H1 (cell line): ENCODE measurements at regions not wholly inside any gene's neighbourhood (a gene's known extent, or its start where the extent isn't known, plus 50 kb on each side); places are given as distances from the start of the nearest gene placed in this dataset.

Experiments
- CTCF ChIA-PET: fragments of 300-600 bp; sonication (Branson Sonifier 250); formaldehyde crosslinking; loops from one replicate; lab custom pipeline; 2021; ENCODE audit not compliant: partially characterized antibody; lab: Charles Lee
- POLR2A ChIA-PET: fragments of 300-600 bp; sonication (Branson Sonifier 250); formaldehyde crosslinking; loops from one replicate; lab custom pipeline; 2021; ENCODE audit warnings: inconsistent platforms; ENCODE audit not compliant: partially characterized antibody; lab: Charles Lee
- DNase-seq, 2 experiments: peaks; one replicate each; pipeline versions ENCODE4 v3.0.0 to v3.0.0-alpha.2; 2010 to 2022; ENCODE audit warnings: low spot score in 2 of 2, low read depth in 1 of 2, mixed read lengths in 1 of 2
- FAIRE-seq: peaks from 2 replicates; lab custom pipeline; 2011; peaks lifted over from hg19 to GRCh38; lab: Jason Lieb, UNC
- H2AFZ ChIP-seq: 2 replicates; pipeline ENCODE4 v1.8.1; 2012; ENCODE audit warnings: low read length, inconsistent platforms
- H2AK5ac ChIP-seq: 2 replicates; pipeline ENCODE4 v1.6.1; 2013; ENCODE audit warnings: low read depth, low read length
- H2BK120ac ChIP-seq: replicated peaks from 2 replicates; pipeline ENCODE3; 2013; ENCODE audit warnings: low read depth, low read length, inconsistent platforms
- H2BK12ac ChIP-seq: 2 replicates; pipeline ENCODE4 v1.6.1; 2013; ENCODE audit warnings: low read depth, low read length
- H2BK15ac ChIP-seq: 2 replicates; pipeline ENCODE4 v1.6.1; 2013; ENCODE audit warnings: low read length
- H2BK20ac ChIP-seq: 2 replicates; pipeline ENCODE4 v1.6.1; 2013; ENCODE audit warnings: low read length
- H2BK5ac ChIP-seq: 2 replicates; pipeline ENCODE4 v1.6.1; 2013; ENCODE audit warnings: low read depth, low read length
- H3K14ac ChIP-seq: 2 replicates; pipeline ENCODE4 v1.6.1; 2013; ENCODE audit warnings: inconsistent platforms; ENCODE audit not compliant: insufficient read length
- H3K18ac ChIP-seq: 2 replicates; pipeline ENCODE4 v1.6.1; 2013; ENCODE audit warnings: low read length; ENCODE audit errors: extremely low read depth
- H3K23ac ChIP-seq: 2 replicates; pipeline ENCODE4 v1.6.1; 2013; ENCODE audit warnings: inconsistent platforms; ENCODE audit not compliant: insufficient read length
- H3K23me2 ChIP-seq: 2 replicates; pipeline ENCODE4 v1.6.1; 2013; ENCODE audit warnings: low read depth, low read length
- H3K27ac ChIP-seq: 2 replicates; pipeline ENCODE4 v1.6.1; 2011; ENCODE audit warnings: low read depth, low read length, inconsistent platforms
- H3K27me3 ChIP-seq, 4 experiments: replicated peaks in 1 of 4; 1 replicate in 1 of 4; 2 replicates in 3 of 4; pipeline versions ENCODE4 v1.6.1 to v1.8.1; 2011 to 2013; ENCODE audit warnings: low read length in 3 of 4, mild to moderate bottlenecking in 3 of 4, inconsistent platforms in 2 of 4, mixed read lengths in 2 of 4, moderate library complexity in 1 of 4; ENCODE audit not compliant: control insufficient read depth in 3 of 4, insufficient read depth in 3 of 4; ENCODE audit errors: extremely low read depth in 1 of 4
- H3K36me3 ChIP-seq, 4 experiments: 2 replicates each; pipeline versions ENCODE4 v1.6.1 to v1.8.1; 2011 to 2013; ENCODE audit warnings: mild to moderate bottlenecking in 4 of 4, low read length in 3 of 4, moderate library complexity in 2 of 4, control low read depth in 1 of 4, inconsistent platforms in 1 of 4; ENCODE audit not compliant: insufficient read depth in 4 of 4, control insufficient read depth in 2 of 4
- H3K4ac ChIP-seq: replicated peaks from 2 replicates; pipeline ENCODE3; 2013; ENCODE audit warnings: low read length, low read depth, mixed read lengths, inconsistent platforms; ENCODE audit not compliant: insufficient read length
- H3K4me1 ChIP-seq, 4 experiments: replicated peaks in 1 of 4; 1 replicate in 1 of 4; 2 replicates in 3 of 4; pipeline versions ENCODE4 v1.6.1 to v1.8.1; 2011 to 2013; ENCODE audit warnings: low read length in 3 of 4, inconsistent platforms in 2 of 4, mixed read lengths in 1 of 4; ENCODE audit not compliant: insufficient read depth in 4 of 4, control insufficient read depth in 3 of 4
- H3K4me2 ChIP-seq, 2 experiments: 2 replicates each; pipeline versions ENCODE4 v1.6.1 to v1.8.1; 2011 to 2013; ENCODE audit warnings: low read depth in 2 of 2, low read length in 2 of 2, control low read depth in 1 of 2, inconsistent platforms in 1 of 2, mild to moderate bottlenecking in 1 of 2; ENCODE audit not compliant: insufficient read depth in 1 of 2
- H3K4me3 ChIP-seq, 4 experiments: fragments of 200-600, 300-600 bp in 1 of 4; sonication (generic), shearing (Covaris generic), sonication (Bioruptor Twin) in 1 of 4; 2 replicates each; pipeline versions ENCODE4 v1.5.1 to v1.8.1; 2011 to 2016; ENCODE audit warnings: low read length in 4 of 4, low read depth in 3 of 4, control low read depth in 2 of 4, inconsistent platforms in 2 of 4, mild to moderate bottlenecking in 2 of 4, mixed read lengths in 1 of 4, moderate library complexity in 1 of 4; ENCODE audit not compliant: insufficient read depth in 2 of 4; ENCODE audit errors: extremely low read depth in 1 of 4
- H3K56ac ChIP-seq: replicated peaks from 2 replicates; pipeline ENCODE3; 2013; ENCODE audit warnings: low read depth, mild to moderate bottlenecking, mixed read lengths, low read length, inconsistent platforms; ENCODE audit not compliant: insufficient read length
- H3K79me1 ChIP-seq: 2 replicates; pipeline ENCODE4 v1.6.1; 2013; ENCODE audit warnings: low read depth, low read length, control low read depth
- H3K79me2 ChIP-seq, 2 experiments: 2 replicates each; pipeline versions ENCODE4 v1.6.1 to v1.8.1; 2012 to 2013; ENCODE audit warnings: low read length in 2 of 2, mild to moderate bottlenecking in 2 of 2, inconsistent platforms in 1 of 2; ENCODE audit not compliant: insufficient read depth in 2 of 2, control insufficient read depth in 1 of 2
- H3K9ac ChIP-seq, 4 experiments: replicated peaks in 1 of 4; 1 replicate in 1 of 4; 2 replicates in 3 of 4; pipeline versions ENCODE4 v1.6.1 to v1.8.1; 2011 to 2013; ENCODE audit warnings: low read depth in 3 of 4, low read length in 3 of 4, control low read depth in 2 of 4, mild to moderate bottlenecking in 2 of 4, moderate library complexity in 2 of 4, inconsistent platforms in 1 of 4; ENCODE audit errors: extremely low read depth in 1 of 4
- H3K9me3 ChIP-seq, 2 experiments: 2 replicates each; pipeline versions ENCODE4 v1.6.1 to v1.8.1; 2012 to 2013; ENCODE audit warnings: mild to moderate bottlenecking in 2 of 2, moderate library complexity in 2 of 2, control low read depth in 1 of 2, inconsistent platforms in 1 of 2, low read depth in 1 of 2, low read length in 1 of 2, mixed read lengths in 1 of 2; ENCODE audit not compliant: insufficient read depth in 2 of 2
- H4K20me1 ChIP-seq, 2 experiments: replicated peaks in 1 of 2; 2 replicates each; pipeline versions ENCODE3 to v1.8.1; 2011 to 2013; ENCODE audit warnings: inconsistent platforms in 2 of 2, low read length in 2 of 2, mild to moderate bottlenecking in 1 of 2; ENCODE audit not compliant: insufficient read depth in 2 of 2, control insufficient read depth in 1 of 2
- H4K5ac ChIP-seq: 2 replicates; pipeline ENCODE4 v1.6.1; 2013; ENCODE audit warnings: low read length, low read depth, mixed read lengths, inconsistent platforms; ENCODE audit not compliant: insufficient read length
- H4K8ac ChIP-seq: 2 replicates; pipeline ENCODE4 v1.8.0; 2013; ENCODE audit warnings: mild to moderate bottlenecking, moderate library complexity, low read length, inconsistent platforms; ENCODE audit not compliant: insufficient read depth; ENCODE audit errors: extremely low read depth
- H4K91ac ChIP-seq: replicated peaks from 2 replicates; pipeline ENCODE3; 2013; ENCODE audit warnings: low read length, mixed read lengths, inconsistent platforms; ENCODE audit not compliant: insufficient read length
- BACH1 ChIP-seq: IDR thresholded peaks from 2 replicates; pipeline ENCODE4 v1.6.1; 2012; ENCODE audit warnings: low read length, improper control_type of control experiment
- CHD2 ChIP-seq: IDR thresholded peaks from 2 replicates; pipeline ENCODE4 v1.6.1; 2012; ENCODE audit warnings: low read length, improper control_type of control experiment
- EGR1 ChIP-seq: IDR thresholded peaks from 2 replicates; pipeline ENCODE4 v1.6.1; 2011; ENCODE audit warnings: low read depth, low read length, borderline replicate concordance
- EZH2 ChIP-seq: fragments of 200-600 bp; sonication (generic); IDR thresholded peaks from 2 replicates; pipeline ENCODE4 v1.7.1; 2012; ENCODE audit warnings: low read depth, mild to moderate bottlenecking, moderate library complexity, low read length, inconsistent platforms; ENCODE audit not compliant: severe bottlenecking
- GTF2F1 ChIP-seq: IDR thresholded peaks from 2 replicates; pipeline ENCODE4 v1.6.1; 2012; ENCODE audit warnings: low read depth, low read length, improper control_type of control experiment, borderline replicate concordance
- JUN ChIP-seq: IDR thresholded peaks from 2 replicates; pipeline ENCODE4 v1.6.1; 2011; ENCODE audit warnings: low read depth, mild to moderate bottlenecking, improper control_type of control experiment, low read length
- KDM5A ChIP-seq: fragments of 200-600 bp; IDR thresholded peaks from 2 replicates; pipeline ENCODE4 v1.7.1; 2012; ENCODE audit warnings: mild to moderate bottlenecking, low read length, inconsistent platforms, mixed read lengths
- NANOG ChIP-seq: IDR thresholded peaks from 2 replicates; pipeline ENCODE4 v1.6.1; 2011; ENCODE audit warnings: low read length, low read depth, mild to moderate bottlenecking, inconsistent platforms; ENCODE audit not compliant: insufficient read depth, poor library complexity, severe bottlenecking
- PHF8 ChIP-seq: fragments of 200-600 bp; sonication (generic); conservative IDR thresholded peaks from 2 replicates; pipeline ENCODE4 v1.7.1; 2012; ENCODE audit warnings: low read depth, mild to moderate bottlenecking, inconsistent platforms, low read length, moderate library complexity
- RNF2 ChIP-seq: fragments of 200-900, 300-1000 bp; sonication (generic); IDR thresholded peaks from 2 replicates; pipeline ENCODE4 v1.7.1; 2016; ENCODE audit warnings: borderline replicate concordance, low read depth, mild to moderate bottlenecking, antibody characterized with exemption, low read length; ENCODE audit not compliant: poor library complexity, severe bottlenecking; ENCODE audit errors: missing control alignments
- SAP30 ChIP-seq: fragments of 300-600 bp; sonication (generic); IDR thresholded peaks from 2 replicates; pipeline ENCODE4 v1.7.1; 2012; ENCODE audit warnings: low read length, moderate library complexity, mild to moderate bottlenecking, inconsistent platforms; ENCODE audit not compliant: insufficient read depth, insufficient replicate concordance
- SP4 ChIP-seq: IDR thresholded peaks from 2 replicates; pipeline ENCODE4 v1.6.1; 2012; ENCODE audit warnings: low read length, inconsistent platforms
- TCF12 ChIP-seq: IDR thresholded peaks from 2 replicates; pipeline ENCODE4 v1.6.1; 2011; ENCODE audit warnings: low read depth, mild to moderate bottlenecking, low read length
- USF2 ChIP-seq: IDR thresholded peaks from 2 replicates; pipeline ENCODE4 v1.6.1; 2011; ENCODE audit warnings: low read length, improper control_type of control experiment
- WGBS, 2 experiments: shearing (Covaris generic) in 1 of 2; methylation state at CpG; one replicate each; pipeline versions ENCODE4 v1.1.6 to v1.1.7; 2013 to 2015; ENCODE audit warnings: low lambda C conversion rate in 2 of 2, mixed read lengths in 2 of 2, inconsistent platforms in 1 of 2, low coverage in 1 of 2, missing lambda C conversion rate in 1 of 2; ENCODE audit not compliant: insufficient replicate concordance in 2 of 2, insufficient coverage in 1 of 2, insufficient read length in 1 of 2; ENCODE audit errors: extremely low coverage in 1 of 2, missing lambda C conversion rate in 1 of 2; 5-methylcytosine and 5-hydroxymethylcytosine counted together

- WGBS, 2 experiments = 95% methylated on average over 2 of the region's 2 CpGs; no CpG with 5 or more reads in 1 of the 2 experiments
These were observed 86.0 kb upstream of the ACVR2A start for GRCh38 chr2:147758821-147759220.

More at GRCh38 chr2:147758821-147759220, 86.0 kb upstream of the ACVR2A start:
- Histone ChIP-seq H3K23ac (no peak overlapping the region), H2BK12ac (no peak overlapping the region), H2BK20ac (no peak overlapping the region), H3K79me1 (no peaks in the 10 kb centered on the region), H3K4me2 (no peak overlapping the region), H2BK15ac (no peak overlapping the region), H2AFZ (no peak overlapping the region), H3K9me3 (peaks cover under 1% of the 10 kb centered on the region in 2 experiments; a peak in 2 of 4 replicates), H3K9ac (no peak overlapping the region), H2AK5ac (no peak overlapping the region), H3K23me2 (no peaks in the 10 kb centered on the region), H3K79me2 (no peaks in the 10 kb centered on the region), H3K27me3 (no peaks in the 10 kb centered on the region), H3K14ac (no peak overlapping the region), H3K36me3 (no peaks in the 10 kb centered on the region), H4K20me1 (no peaks in the 10 kb centered on the region), H3K27ac (no peak overlapping the region), H3K56ac (no peak overlapping the region), H3K18ac (no peak overlapping the region), H3K4me3 (no peak overlapping the region), H4K5ac (no peak overlapping the region), H4K8ac (no peak overlapping the region), H2BK5ac (no peak overlapping the region), H3K4me1 (peaks cover 0 to 3% (median 1%) of the 10 kb centered on the region in 4 experiments; a peak in 3 of 7 replicates), H3K4ac (no peak overlapping the region), H4K91ac (no peak overlapping the region), H2BK120ac (no peak overlapping the region)
- TF ChIP-seq KDM5A = no peak
- TF ChIP-seq CHD2 = no peak
- TF ChIP-seq USF2 = no peak
- no peak for TF ChIP-seq BACH1
- no peak for TF ChIP-seq SP4
- no peak for TF ChIP-seq SAP30
- TF ChIP-seq EGR1 = no peak
- no peak for TF ChIP-seq TCF12
- no peak for TF ChIP-seq EZH2
- TF ChIP-seq GTF2F1 = no peak
- no peak for TF ChIP-seq PHF8
- no peak for TF ChIP-seq RNF2
- no peak for TF ChIP-seq NANOG
- no peak for TF ChIP-seq JUN
- ChIA-PET CTCF (no interaction called here), POLR2A (no interaction called here)
- FAIRE-seq = no peak
- no peak for DNase-seq
